Dermis blood vessel endothelial cell (primary cell): ENCODE measurements at regions not wholly inside any gene's neighbourhood (a gene's known extent, or its start where the extent isn't known, plus 50 kb on each side); places are given as distances from the start of the nearest gene placed in this dataset.
"Not testable (repeated sequence)": the region's sequence is repeated elsewhere in the genome, so short reads cannot be mapped to it uniquely, and the experiment has no call there.

Experiments used
- DNase-seq: peaks from one replicate; pipeline ENCODE4 v3.0.0; 2010

- DNase-seq, result no peak
Observed at GRCh38 chr2:105526000-105526925, 127.4 kb upstream of the FHL2 start.

- DNase-seq, result no peak
Observed at GRCh38 chr2:105525201-105525600, 126.3 kb upstream of the FHL2 start.

GRCh38 chr2:105522645-105523044, 123.8 kb upstream of the FHL2 start:
- DNase-seq, result no peak

- DNase-seq, result no peak
Observed at GRCh38 chr2:105521616-105522015, 122.8 kb upstream of the FHL2 start.

GRCh38 chr2:105521176-105521575, 122.3 kb upstream of the FHL2 start:
- peak; percentile 53 for DNase-seq

GRCh38 chr2:105519516-105519915, 120.7 kb upstream of the FHL2 start:
- DNase-seq, result no peak

GRCh38 chr2:105518897-105519296, 120.0 kb upstream of the FHL2 start:
- no peak for DNase-seq

- DNase-seq, result no peak
Observed at GRCh38 chr2:105517814-105518705, 119.2 kb upstream of the FHL2 start.

GRCh38 chr2:105515581-105516415, 116.9 kb upstream of the FHL2 start:
- no peak for DNase-seq

GRCh38 chr2:105514576-105514975, 115.7 kb upstream of the FHL2 start:
- no peak for DNase-seq

GRCh38 chr2:105510761-105511528, 112.1 kb upstream of the FHL2 start:
- peak; percentile 65 for DNase-seq

- no peak for DNase-seq
Observed at GRCh38 chr2:105509269-105510086, 110.6 kb upstream of the FHL2 start.

GRCh38 chr2:105506860-105507259, 108.0 kb upstream of the FHL2 start:
- not testable (repeated sequence) for DNase-seq

- DNase-seq, result no peak
Observed at GRCh38 chr2:105504459-105504858, 105.6 kb upstream of the FHL2 start.

GRCh38 chr2:105502625-105503334, 103.9 kb upstream of the FHL2 start:
- no peak for DNase-seq

- DNase-seq, result no peak
Observed at GRCh38 chr2:105498281-105498846, 99.5 kb upstream of the FHL2 start.

GRCh38 chr2:105497094-105497493, 98.2 kb upstream of the FHL2 start:
- no peak for DNase-seq

- DNase-seq, result no peak
Observed at GRCh38 chr2:105496271-105496670, 97.4 kb upstream of the FHL2 start.

- no peak for DNase-seq
Observed at GRCh38 chr2:105494683-105495425, 96.0 kb upstream of the FHL2 start.
